Activated B cell treated with CpG ODN at 0.5 μM for 24 hours (primary cell): ENCODE measurements at regions not wholly inside any gene's neighbourhood (a gene's known extent, or its start where the extent isn't known, plus 50 kb on each side); places are given as distances from the start of the nearest gene placed in this dataset.
"Not testable (repeated sequence)": the region's sequence is repeated elsewhere in the genome, so short reads cannot be mapped to it uniquely, and the experiment has no call there.

Experiments
- ATAC-seq: fragments of 200-7000 bp; cut with Tn5 transposase; one replicate; pipeline ENCODE4 v1.10.0; 2021; ENCODE audit warnings: low read depth, mild to moderate bottlenecking, moderate library complexity
- CTCF ChIA-PET: fragments of 350-600 bp; sonication (Branson Sonifier 250); formaldehyde crosslinking; loops from one replicate; lab custom pipeline; 2021; ENCODE audit warnings: antibody characterized with exemption; lab: Charles Lee
- POLR2A ChIA-PET: fragments of 350-600 bp; sonication (Branson Sonifier 250); formaldehyde crosslinking; loops from one replicate; lab custom pipeline; 2021; ENCODE audit warnings: antibody characterized with exemption; lab: Charles Lee
- DNase-seq: peaks from one replicate; pipeline ENCODE4 v3.0.0; 2022
- H3K27ac Mint-ChIP-seq: one replicate; pipeline ENCODE4 v1.8.0; 2020; ENCODE audit warnings: mixed read lengths
- H3K27me3 Mint-ChIP-seq: one replicate; pipeline ENCODE4 v1.8.0; 2021; ENCODE audit warnings: mixed read lengths
- H3K36me3 Mint-ChIP-seq: one replicate; pipeline ENCODE4 v1.8.0; 2021; ENCODE audit warnings: low read depth, mixed read lengths
- H3K4me1 Mint-ChIP-seq: one replicate; pipeline ENCODE4 v1.8.0; 2021; ENCODE audit warnings: mixed read lengths
- H3K4me3 Mint-ChIP-seq: one replicate; pipeline ENCODE4 v1.8.0; 2020; ENCODE audit warnings: mild to moderate bottlenecking, mixed read lengths
- H3K9me3 Mint-ChIP-seq: one replicate; pipeline ENCODE4 v1.8.0; 2020; ENCODE audit warnings: mixed read lengths
- intact Hi-C: fragments of 100-400 bp; cut with micrococcal nuclease; formaldehyde crosslinking; loops from one replicate; pipeline ENCODE4 v1.15.1; 2024
- TF ChIP-seq, protein P1 (sequence below): fragments of 200-600 bp; IDR thresholded peaks from one replicate; pipeline ENCODE4 v1.8.0; 2022; ENCODE audit warnings: antibody characterized with exemption, mild to moderate bottlenecking

DNA sequence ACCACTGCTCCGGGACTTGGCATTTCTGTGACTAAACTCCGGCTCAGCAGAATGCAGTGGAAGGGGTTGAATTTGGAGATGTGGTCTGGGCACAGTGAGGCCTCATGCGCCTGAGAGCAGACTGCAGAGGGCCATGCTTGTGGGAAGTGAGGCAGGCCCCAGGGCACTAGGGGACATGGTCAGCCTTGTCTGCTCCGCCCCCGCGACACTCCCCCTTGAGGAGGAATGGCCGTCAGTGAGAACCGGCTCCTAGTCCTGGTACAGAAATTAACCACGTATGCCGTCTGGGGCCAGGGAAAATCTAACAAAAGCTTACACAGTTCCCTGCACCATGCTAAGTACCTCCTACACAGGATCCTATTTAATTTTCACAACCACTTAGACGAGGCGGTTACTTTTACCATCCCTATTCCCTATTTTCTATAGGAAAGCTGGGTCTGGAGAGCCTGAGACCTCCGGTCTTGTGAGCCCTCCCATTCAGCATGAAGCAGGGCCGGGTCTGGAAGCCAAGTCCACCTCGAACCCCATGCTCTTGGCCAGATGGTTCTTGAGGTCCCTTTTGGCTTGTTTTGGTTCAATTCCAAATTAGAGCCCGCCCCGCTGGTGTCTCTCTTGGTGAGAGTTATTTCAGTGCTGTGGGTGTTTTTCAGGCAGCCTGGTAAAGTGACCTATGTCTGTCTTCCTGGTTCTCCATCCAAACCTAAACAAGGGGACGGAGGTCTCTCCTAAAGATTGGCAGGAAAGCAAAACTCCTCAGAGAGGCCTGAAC is 87.7 kb upstream of the PITRM1 start:
- Mint-ChIP-seq H3K27ac (no peak overlapping the region), H3K36me3 (no peaks in the 10 kb centered on the region), H3K9me3 (peaks cover 4% of the 10 kb centered on the region), H3K4me1 (no peaks in the 10 kb centered on the region), H3K27me3 (peaks cover 7% of the 10 kb centered on the region), H3K4me3 (no peak overlapping the region)
- ATAC-seq (no peak), DNase-seq (no peak)
- TF ChIP-seq, protein P1, sequence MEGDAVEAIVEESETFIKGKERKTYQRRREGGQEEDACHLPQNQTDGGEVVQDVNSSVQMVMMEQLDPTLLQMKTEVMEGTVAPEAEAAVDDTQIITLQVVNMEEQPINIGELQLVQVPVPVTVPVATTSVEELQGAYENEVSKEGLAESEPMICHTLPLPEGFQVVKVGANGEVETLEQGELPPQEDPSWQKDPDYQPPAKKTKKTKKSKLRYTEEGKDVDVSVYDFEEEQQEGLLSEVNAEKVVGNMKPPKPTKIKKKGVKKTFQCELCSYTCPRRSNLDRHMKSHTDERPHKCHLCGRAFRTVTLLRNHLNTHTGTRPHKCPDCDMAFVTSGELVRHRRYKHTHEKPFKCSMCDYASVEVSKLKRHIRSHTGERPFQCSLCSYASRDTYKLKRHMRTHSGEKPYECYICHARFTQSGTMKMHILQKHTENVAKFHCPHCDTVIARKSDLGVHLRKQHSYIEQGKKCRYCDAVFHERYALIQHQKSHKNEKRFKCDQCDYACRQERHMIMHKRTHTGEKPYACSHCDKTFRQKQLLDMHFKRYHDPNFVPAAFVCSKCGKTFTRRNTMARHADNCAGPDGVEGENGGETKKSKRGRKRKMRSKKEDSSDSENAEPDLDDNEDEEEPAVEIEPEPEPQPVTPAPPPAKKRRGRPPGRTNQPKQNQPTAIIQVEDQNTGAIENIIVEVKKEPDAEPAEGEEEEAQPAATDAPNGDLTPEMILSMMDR, result no peak
- CTCF ChIA-PET, result no interaction called here
- intact Hi-C loops, result no loop called here
- POLR2A ChIA-PET, result no interaction called here

DNA sequence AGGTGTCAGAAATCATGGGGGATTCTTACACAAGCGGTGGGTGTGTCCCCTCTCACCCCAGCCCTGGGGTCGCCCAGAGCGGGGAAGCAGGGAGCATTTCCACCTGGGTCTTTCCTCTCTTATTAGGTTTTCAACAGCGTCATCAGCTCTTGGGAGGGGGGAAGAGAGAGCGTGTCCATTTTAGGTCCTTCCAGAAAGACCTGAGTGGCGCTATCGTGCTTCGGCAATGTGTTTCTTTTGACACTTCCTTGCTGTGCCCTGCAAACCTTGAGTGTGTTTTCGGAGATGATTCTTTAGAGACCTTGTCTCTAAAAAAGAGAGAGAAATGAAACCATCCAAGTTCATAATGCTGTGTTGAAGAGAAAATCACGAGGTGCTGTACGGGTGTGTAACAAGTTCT is 86.9 kb upstream of the PITRM1 start:
- TF ChIP-seq, protein P1, result no peak
- intact Hi-C loops, result no loop called here
- Mint-ChIP-seq H3K4me1 (no peaks in the 10 kb centered on the region), H3K4me3 (no peak overlapping the region), H3K27ac (no peak overlapping the region), H3K27me3 (peaks cover 5% of the 10 kb centered on the region), H3K9me3 (peaks cover 4% of the 10 kb centered on the region), H3K36me3 (no peaks in the 10 kb centered on the region)
- DNase-seq (no peak), ATAC-seq (no peak)
- ChIA-PET CTCF (no interaction called here), POLR2A (no interaction called here)

DNA sequence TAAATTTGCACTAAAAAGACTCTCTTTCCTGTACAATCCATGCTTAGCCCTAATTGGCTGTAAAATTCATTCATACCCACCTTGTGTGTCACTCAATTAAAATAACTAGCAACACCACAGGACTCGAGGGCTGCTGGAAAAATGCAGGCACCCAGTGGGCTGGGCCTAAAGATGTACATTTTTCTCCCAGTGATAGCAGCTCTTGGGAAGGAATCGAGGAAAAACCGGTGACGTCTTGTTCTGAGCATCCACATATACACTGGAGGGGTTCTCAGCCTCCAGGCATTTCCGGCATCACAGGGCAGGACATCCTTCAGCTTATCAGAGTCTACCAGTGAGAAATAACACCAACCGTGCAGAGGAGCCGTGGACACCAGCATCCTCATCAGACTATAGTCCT is 85.8 kb upstream of the PITRM1 start:
- H3K27me3 Mint-ChIP-seq, result peaks cover 2% of the 10 kb centered on the region
- POLR2A ChIA-PET, result no interaction called here
- no peak for DNase-seq

DNA sequence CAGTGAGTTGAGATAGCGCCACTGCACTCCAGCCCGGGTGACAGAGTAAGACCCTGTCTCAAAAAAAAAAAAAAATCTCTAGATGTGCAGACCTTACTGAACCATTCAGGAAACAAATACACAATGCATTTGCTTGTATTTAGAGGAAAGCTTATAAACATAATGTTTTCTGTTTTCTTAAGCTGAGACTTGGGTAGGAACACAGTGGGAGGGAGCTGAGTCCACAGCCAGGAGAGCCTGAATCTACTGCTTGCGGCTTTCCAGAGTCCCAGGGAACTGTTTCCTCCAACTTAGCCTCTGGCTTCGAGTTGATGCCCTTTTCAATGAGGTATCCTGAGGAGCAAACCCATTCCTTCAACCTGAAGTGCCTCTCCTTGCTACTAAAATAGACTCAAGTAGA is 83.0 kb upstream of the PITRM1 start:
- TF ChIP-seq, protein P1, result no peak
- ATAC-seq (no peak), DNase-seq (no peak)
- Mint-ChIP-seq H3K4me3 (no peak overlapping the region), H3K4me1 (no peaks in the 10 kb centered on the region), H3K9me3 (no peaks in the 10 kb centered on the region), H3K27ac (no peak overlapping the region), H3K36me3 (no peaks in the 10 kb centered on the region), H3K27me3 (peaks cover 14% of the 10 kb centered on the region)
- intact Hi-C loops, result no loop called here
- ChIA-PET CTCF (no interaction called here), POLR2A (no interaction called here)

More for the DNA sequence above, 85.8 kb upstream of the PITRM1 start:
- TF ChIP-seq, protein P1, result no peak
- H3K9me3 Mint-ChIP-seq, result peaks cover 4% of the 10 kb centered on the region
- no peaks in the 10 kb centered on the region for H3K36me3 Mint-ChIP-seq
- CTCF ChIA-PET, result no interaction called here
- no peak for ATAC-seq
- H3K4me1 Mint-ChIP-seq, result no peaks in the 10 kb centered on the region
- H3K4me3 Mint-ChIP-seq, result no peak overlapping the region
- H3K27ac Mint-ChIP-seq, result no peak overlapping the region
- intact Hi-C loops, result no loop called here

DNA sequence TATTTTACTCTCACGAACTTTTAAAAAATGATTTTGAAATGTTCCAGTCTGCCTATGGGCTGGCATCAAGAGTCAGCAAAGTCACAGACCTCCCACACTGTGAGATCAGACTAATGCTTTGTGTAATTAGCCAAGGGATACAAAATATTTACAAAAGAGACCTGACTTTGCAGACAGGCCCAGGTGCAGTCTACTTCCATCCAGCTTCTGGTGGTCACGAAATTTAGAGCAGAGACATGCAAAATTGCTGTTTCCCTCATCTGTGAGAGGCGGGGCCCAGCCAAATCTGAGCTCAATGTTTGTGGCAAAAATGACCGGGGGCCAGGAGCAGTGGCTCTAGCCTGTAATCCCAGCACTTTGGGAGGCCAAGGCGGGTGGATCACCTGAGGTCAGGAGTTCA is 82.5 kb upstream of the PITRM1 start:
- CTCF ChIA-PET, result no interaction called here
- H3K9me3 Mint-ChIP-seq, result no peaks in the 10 kb centered on the region
- intact Hi-C loops, result no loop called here
- no peak overlapping the region for H3K4me3 Mint-ChIP-seq
- DNase-seq (no peak), ATAC-seq (no peak)
- peaks cover 14% of the 10 kb centered on the region for H3K27me3 Mint-ChIP-seq
- H3K27ac Mint-ChIP-seq, result no peak overlapping the region
- POLR2A ChIA-PET, result no interaction called here
- H3K36me3 Mint-ChIP-seq, result no peaks in the 10 kb centered on the region
- TF ChIP-seq, protein P1, result no peak
- no peaks in the 10 kb centered on the region for H3K4me1 Mint-ChIP-seq

DNA sequence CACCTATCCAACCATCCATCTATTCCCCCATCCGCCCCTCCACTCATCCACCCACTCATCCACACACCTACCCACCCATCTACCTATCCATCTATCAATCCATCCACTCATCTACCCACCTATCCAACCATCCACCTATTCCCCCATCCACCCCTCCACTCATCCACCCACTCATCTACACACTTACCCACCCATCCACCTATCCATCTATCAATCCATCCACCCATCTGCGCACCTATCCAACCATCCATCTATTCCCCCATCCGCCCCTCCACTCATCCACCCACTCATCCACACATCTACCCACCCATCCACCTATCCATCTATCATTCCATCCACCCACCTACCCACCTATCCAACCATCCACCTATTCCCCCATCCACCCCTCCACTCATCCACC is 81.4 kb upstream of the PITRM1 start:
- DNase-seq, CTCF ChIA-PET, intact Hi-C loops, H3K4me1 Mint-ChIP-seq, ATAC-seq, H3K4me3 Mint-ChIP-seq, POLR2A ChIA-PET, H3K9me3 Mint-ChIP-seq, H3K27ac Mint-ChIP-seq, H3K36me3 Mint-ChIP-seq: not testable (repeated sequence)
- H3K27me3 Mint-ChIP-seq, result peaks cover 17% of the 10 kb centered on the region
